ENCODE measurements at regions not wholly inside any gene's neighbourhood (a gene's known extent, or its start where the extent isn't known, plus 50 kb on each side); places are given as distances from the start of the nearest gene placed in this dataset.

- TF ChIP-seq POLR2A (IDR thresholded peaks at IDR 0.05; ENCODE audit: low read depth, low read length): no peak
- no peak for TF ChIP-seq CTCF (conservative IDR thresholded peaks at IDR 0.05; ENCODE audit: low read depth, low read length)
- TF ChIP-seq NFE2L2 (IDR thresholded peaks at IDR 0.05; ENCODE audit: low read depth, low read length): no peak
- TF ChIP-seq CEBPB (IDR thresholded peaks at IDR 0.05; ENCODE audit: low read depth, low read length): no peak
- no peak for TF ChIP-seq BHLHE40 (IDR thresholded peaks at IDR 0.05; ENCODE audit: low read depth, low read length)
- no peak for TF ChIP-seq USF2 (IDR thresholded peaks at IDR 0.05; ENCODE audit: low read depth, low read length)
- TF ChIP-seq RAD21 (IDR thresholded peaks at IDR 0.05; ENCODE audit: low read length): no peak
- TF ChIP-seq RCOR1 (IDR thresholded peaks at IDR 0.05; ENCODE audit: insufficient replicate concordance, low read length): no peak
- no peak for TF ChIP-seq CHD1 (IDR thresholded peaks at IDR 0.05; ENCODE audit: low read depth, low read length)
- no peak for TF ChIP-seq MAZ (IDR thresholded peaks at IDR 0.05; ENCODE audit: borderline replicate concordance, low read depth, low read length)
- TF ChIP-seq RFX5 (IDR thresholded peaks at IDR 0.05; ENCODE audit: low read depth, low read length): no peak
- no peak for TF ChIP-seq SMC3 (IDR thresholded peaks at IDR 0.05; ENCODE audit: low read depth, low read length)
- TF ChIP-seq ELK1 (IDR thresholded peaks at IDR 0.05; ENCODE audit: borderline replicate concordance, low read depth, low read length): no peak
- no peak for TF ChIP-seq MAFK (IDR thresholded peaks at IDR 0.05; ENCODE audit: low read depth, low read length)
Observed at GRCh38 chr13:106102786-106103185, 432.7 kb downstream of the EFNB2 start.

Measured in IMR-90 (cell line).